Liver (tissue), 8 donors: ENCODE measurements at regions not wholly inside any gene's neighbourhood (a gene's known extent, or its start where the extent isn't known, plus 50 kb on each side); places are given as distances from the start of the nearest gene placed in this dataset.

Experiments used
- DNase-seq: peaks from one replicate; pipeline ENCODE4 v3.0.0-alpha.2; 2017; ENCODE audit warnings: low spot score
- H3K27ac ChIP-seq, 2 donors: one replicate each; pipeline ENCODE4 v1.7.0; 2013; ENCODE audit warnings: inconsistent platforms in 2 of 2, low read length in 2 of 2, control low read depth in 1 of 2, low read depth in 1 of 2, mild to moderate bottlenecking in 1 of 2
- H3K27me3 ChIP-seq, 4 donors: one replicate each; pipeline versions ENCODE4 v1.6.1 to v1.7.0; 2013; ENCODE audit warnings: low read length in 3 of 4, inconsistent platforms in 1 of 4, mild to moderate bottlenecking in 1 of 4, moderate library complexity in 1 of 4; ENCODE audit not compliant: control insufficient read depth in 4 of 4, insufficient read depth in 4 of 4
- H3K36me3 ChIP-seq, 4 donors: one replicate each; pipeline versions ENCODE4 v1.6.1 to v1.7.0; 2013; ENCODE audit warnings: low read length in 3 of 4, mild to moderate bottlenecking in 3 of 4, low read depth in 1 of 4, moderate library complexity in 1 of 4; ENCODE audit not compliant: control insufficient read depth in 4 of 4, insufficient read depth in 3 of 4
- H3K4me1 ChIP-seq, 4 donors: one replicate each; pipeline versions ENCODE4 v1.6.1 to v1.7.0; 2013; ENCODE audit warnings: low read length in 3 of 4, mild to moderate bottlenecking in 3 of 4, moderate library complexity in 1 of 4; ENCODE audit not compliant: control insufficient read depth in 4 of 4, insufficient read depth in 4 of 4
- H3K4me3 ChIP-seq, 3 donors: one replicate each; pipeline versions ENCODE4 v1.6.1 to v1.7.0; 2013; ENCODE audit warnings: low read length in 3 of 3, control low read depth in 1 of 3, low read depth in 1 of 3, mild to moderate bottlenecking in 1 of 3
- H3K9ac ChIP-seq, 2 donors: one replicate each; pipeline ENCODE4 v1.7.0; 2013; ENCODE audit warnings: low read length in 2 of 2, mild to moderate bottlenecking in 2 of 2, moderate library complexity in 2 of 2, control low read depth in 1 of 2, low read depth in 1 of 2
- H3K9me3 ChIP-seq, 4 donors: one replicate each; pipeline versions ENCODE4 v1.6.1 to v1.7.0; 2013; ENCODE audit warnings: low read length in 3 of 4; ENCODE audit not compliant: control insufficient read depth in 4 of 4
- ATF3 ChIP-seq: IDR thresholded peaks from 2 replicates; pipeline ENCODE4 v1.6.1; 2016; ENCODE audit warnings: antibody characterized with exemption
- EGR1 ChIP-seq, 2 donors: IDR thresholded peaks; 2 replicates each; pipeline ENCODE4 v1.6.1; 2016 to 2018; ENCODE audit warnings: antibody characterized with exemption in 2 of 2, low read depth in 2 of 2
- FOXA1 ChIP-seq: IDR thresholded peaks from 2 replicates; pipeline ENCODE4 v1.6.1; 2016; ENCODE audit warnings: antibody characterized with exemption
- GABPA ChIP-seq, 2 donors: IDR thresholded peaks in 1 of 2; conservative IDR thresholded peaks in 1 of 2; 2 replicates each; pipeline ENCODE4 v1.6.1; 2016; ENCODE audit warnings: antibody characterized with exemption in 2 of 2, mild to moderate bottlenecking in 1 of 2, moderate library complexity in 1 of 2
- HNF4A ChIP-seq, 2 donors: conservative IDR thresholded peaks; 2 replicates each; pipeline ENCODE4 v1.6.1; 2016; ENCODE audit warnings: antibody characterized with exemption in 2 of 2, mild to moderate bottlenecking in 2 of 2
- HNF4G ChIP-seq: IDR thresholded peaks from 2 replicates; pipeline ENCODE4 v1.6.1; 2016; ENCODE audit warnings: antibody characterized with exemption
- JUND ChIP-seq, 2 donors: IDR thresholded peaks; 2 replicates each; pipeline ENCODE4 v1.6.1; 2016; ENCODE audit warnings: antibody characterized with exemption in 2 of 2
- NR2F2 ChIP-seq: IDR thresholded peaks from 2 replicates; pipeline ENCODE4 v1.6.1; 2016; ENCODE audit warnings: antibody characterized with exemption
- RAD21 ChIP-seq, 2 donors: IDR thresholded peaks; 2 replicates each; pipeline ENCODE4 v1.6.1; 2016; ENCODE audit warnings: antibody characterized with exemption in 2 of 2, mild to moderate bottlenecking in 2 of 2
- RXRA ChIP-seq, 2 donors: IDR thresholded peaks; 2 replicates each; pipeline ENCODE4 v1.6.1; 2017 to 2018; ENCODE audit warnings: antibody characterized with exemption in 2 of 2, mild to moderate bottlenecking in 1 of 2
- SP1 ChIP-seq: IDR thresholded peaks from 2 replicates; pipeline ENCODE4 v1.6.1; 2018; ENCODE audit warnings: antibody characterized with exemption, mild to moderate bottlenecking
- TAF1 ChIP-seq: conservative IDR thresholded peaks from 2 replicates; pipeline ENCODE4 v1.6.1; 2016; ENCODE audit warnings: antibody characterized with exemption, mild to moderate bottlenecking
- YY1 ChIP-seq: IDR thresholded peaks from 2 replicates; pipeline ENCODE4 v1.6.1; 2016; ENCODE audit warnings: antibody characterized with exemption, mild to moderate bottlenecking
- WGBS: extraction: QIAGEN DNeasy Blood & Tissue Kit; methylation state at CpG from one replicate; pipeline ENCODE4 v1.1.7; 2013; 5-methylcytosine and 5-hydroxymethylcytosine counted together
- TF ChIP-seq, protein P1 (sequence below): IDR thresholded peaks from 2 replicates; pipeline ENCODE4 v1.6.1; 2016; ENCODE audit warnings: antibody characterized with exemption
- TF ChIP-seq, protein P2 (sequence below): IDR thresholded peaks from 2 replicates; pipeline ENCODE4 v1.6.1; 2016; ENCODE audit warnings: antibody characterized with exemption, mild to moderate bottlenecking
- TF ChIP-seq, protein P3 (sequence below): IDR thresholded peaks from 2 replicates; pipeline ENCODE4 v1.6.1; 2016; ENCODE audit warnings: antibody characterized with exemption
- TF ChIP-seq, protein P4 (sequence below): fragments of 150-350 bp; IDR thresholded peaks from 2 replicates; pipeline ENCODE4 v1.5.1; 2017; ENCODE audit warnings: improper control_type of control experiment, low read depth, low read length; ENCODE audit not compliant: missing input control
- donor health status: healthy.
- donor health status: healthy.
- donor health status: healthy.
- donor health status: healthy.
- donor health status: healthy.

GRCh38 chr9:13049223-13049622 lies 230.3 kb downstream of the MPDZ start:
- TF ChIP-seq RXRA (IDR thresholded peaks at IDR 0.05) (no peak), JUND (IDR thresholded peaks at IDR 0.05) (no peak), TAF1 (no peak), HNF4A (conservative IDR thresholded peaks at IDR 0.05) (no peak), SP1 (no peak), EGR1 (IDR thresholded peaks at IDR 0.05; ENCODE audit: low read depth in 2 of 2) (no peak), NR2F2 (no peak), YY1 (no peak), HNF4G (no peak), GABPA (IDR thresholded peaks at IDR 0.05 in 1 of 2, conservative IDR thresholded peaks at IDR 0.05 in 1 of 2) (no peak), ATF3 (no peak), RAD21 (IDR thresholded peaks at IDR 0.05) (no peak)
- TF ChIP-seq, protein P1, sequence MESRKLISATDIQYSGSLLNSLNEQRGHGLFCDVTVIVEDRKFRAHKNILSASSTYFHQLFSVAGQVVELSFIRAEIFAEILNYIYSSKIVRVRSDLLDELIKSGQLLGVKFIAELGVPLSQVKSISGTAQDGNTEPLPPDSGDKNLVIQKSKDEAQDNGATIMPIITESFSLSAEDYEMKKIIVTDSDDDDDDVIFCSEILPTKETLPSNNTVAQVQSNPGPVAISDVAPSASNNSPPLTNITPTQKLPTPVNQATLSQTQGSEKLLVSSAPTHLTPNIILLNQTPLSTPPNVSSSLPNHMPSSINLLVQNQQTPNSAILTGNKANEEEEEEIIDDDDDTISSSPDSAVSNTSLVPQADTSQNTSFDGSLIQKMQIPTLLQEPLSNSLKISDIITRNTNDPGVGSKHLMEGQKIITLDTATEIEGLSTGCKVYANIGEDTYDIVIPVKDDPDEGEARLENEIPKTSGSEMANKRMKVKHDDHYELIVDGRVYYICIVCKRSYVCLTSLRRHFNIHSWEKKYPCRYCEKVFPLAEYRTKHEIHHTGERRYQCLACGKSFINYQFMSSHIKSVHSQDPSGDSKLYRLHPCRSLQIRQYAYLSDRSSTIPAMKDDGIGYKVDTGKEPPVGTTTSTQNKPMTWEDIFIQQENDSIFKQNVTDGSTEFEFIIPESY: no peak
- TF ChIP-seq, protein P2, sequence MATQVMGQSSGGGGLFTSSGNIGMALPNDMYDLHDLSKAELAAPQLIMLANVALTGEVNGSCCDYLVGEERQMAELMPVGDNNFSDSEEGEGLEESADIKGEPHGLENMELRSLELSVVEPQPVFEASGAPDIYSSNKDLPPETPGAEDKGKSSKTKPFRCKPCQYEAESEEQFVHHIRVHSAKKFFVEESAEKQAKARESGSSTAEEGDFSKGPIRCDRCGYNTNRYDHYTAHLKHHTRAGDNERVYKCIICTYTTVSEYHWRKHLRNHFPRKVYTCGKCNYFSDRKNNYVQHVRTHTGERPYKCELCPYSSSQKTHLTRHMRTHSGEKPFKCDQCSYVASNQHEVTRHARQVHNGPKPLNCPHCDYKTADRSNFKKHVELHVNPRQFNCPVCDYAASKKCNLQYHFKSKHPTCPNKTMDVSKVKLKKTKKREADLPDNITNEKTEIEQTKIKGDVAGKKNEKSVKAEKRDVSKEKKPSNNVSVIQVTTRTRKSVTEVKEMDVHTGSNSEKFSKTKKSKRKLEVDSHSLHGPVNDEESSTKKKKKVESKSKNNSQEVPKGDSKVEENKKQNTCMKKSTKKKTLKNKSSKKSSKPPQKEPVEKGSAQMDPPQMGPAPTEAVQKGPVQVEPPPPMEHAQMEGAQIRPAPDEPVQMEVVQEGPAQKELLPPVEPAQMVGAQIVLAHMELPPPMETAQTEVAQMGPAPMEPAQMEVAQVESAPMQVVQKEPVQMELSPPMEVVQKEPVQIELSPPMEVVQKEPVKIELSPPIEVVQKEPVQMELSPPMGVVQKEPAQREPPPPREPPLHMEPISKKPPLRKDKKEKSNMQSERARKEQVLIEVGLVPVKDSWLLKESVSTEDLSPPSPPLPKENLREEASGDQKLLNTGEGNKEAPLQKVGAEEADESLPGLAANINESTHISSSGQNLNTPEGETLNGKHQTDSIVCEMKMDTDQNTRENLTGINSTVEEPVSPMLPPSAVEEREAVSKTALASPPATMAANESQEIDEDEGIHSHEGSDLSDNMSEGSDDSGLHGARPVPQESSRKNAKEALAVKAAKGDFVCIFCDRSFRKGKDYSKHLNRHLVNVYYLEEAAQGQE: no peak
- TF ChIP-seq, protein P3, sequence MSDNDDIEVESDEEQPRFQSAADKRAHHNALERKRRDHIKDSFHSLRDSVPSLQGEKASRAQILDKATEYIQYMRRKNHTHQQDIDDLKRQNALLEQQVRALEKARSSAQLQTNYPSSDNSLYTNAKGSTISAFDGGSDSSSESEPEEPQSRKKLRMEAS: no peak
- TF ChIP-seq, protein P4, sequence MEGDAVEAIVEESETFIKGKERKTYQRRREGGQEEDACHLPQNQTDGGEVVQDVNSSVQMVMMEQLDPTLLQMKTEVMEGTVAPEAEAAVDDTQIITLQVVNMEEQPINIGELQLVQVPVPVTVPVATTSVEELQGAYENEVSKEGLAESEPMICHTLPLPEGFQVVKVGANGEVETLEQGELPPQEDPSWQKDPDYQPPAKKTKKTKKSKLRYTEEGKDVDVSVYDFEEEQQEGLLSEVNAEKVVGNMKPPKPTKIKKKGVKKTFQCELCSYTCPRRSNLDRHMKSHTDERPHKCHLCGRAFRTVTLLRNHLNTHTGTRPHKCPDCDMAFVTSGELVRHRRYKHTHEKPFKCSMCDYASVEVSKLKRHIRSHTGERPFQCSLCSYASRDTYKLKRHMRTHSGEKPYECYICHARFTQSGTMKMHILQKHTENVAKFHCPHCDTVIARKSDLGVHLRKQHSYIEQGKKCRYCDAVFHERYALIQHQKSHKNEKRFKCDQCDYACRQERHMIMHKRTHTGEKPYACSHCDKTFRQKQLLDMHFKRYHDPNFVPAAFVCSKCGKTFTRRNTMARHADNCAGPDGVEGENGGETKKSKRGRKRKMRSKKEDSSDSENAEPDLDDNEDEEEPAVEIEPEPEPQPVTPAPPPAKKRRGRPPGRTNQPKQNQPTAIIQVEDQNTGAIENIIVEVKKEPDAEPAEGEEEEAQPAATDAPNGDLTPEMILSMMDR: no peak

DNA sequence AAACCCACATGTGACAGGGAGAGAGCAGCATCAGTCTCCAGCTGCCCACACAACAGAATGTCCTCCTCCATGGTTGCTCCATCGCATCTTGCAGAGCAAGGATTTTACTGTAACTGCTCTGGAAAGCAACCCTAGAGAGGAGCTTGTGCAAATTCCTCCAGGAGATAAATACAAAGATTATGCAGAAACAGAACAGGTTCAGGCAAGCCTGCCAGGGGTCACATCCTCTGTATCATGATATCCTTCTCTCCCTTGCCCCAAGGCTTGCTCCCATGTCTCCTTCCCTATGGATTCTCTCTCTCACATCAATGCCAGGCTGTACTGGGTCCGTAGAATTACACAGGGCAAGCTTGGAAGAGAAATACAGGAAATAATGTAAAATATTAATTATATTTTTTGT lies 226.0 kb downstream of the MPDZ start:
- TF ChIP-seq RAD21 (IDR thresholded peaks at IDR 0.05): no peak
- TF ChIP-seq FOXA1: no peak
- TF ChIP-seq HNF4G: no peak
- TF ChIP-seq YY1: no peak
- no peak for TF ChIP-seq RXRA (IDR thresholded peaks at IDR 0.05)
- no peak for TF ChIP-seq HNF4A (conservative IDR thresholded peaks at IDR 0.05)
- no peak for TF ChIP-seq ATF3
- H3K9me3 ChIP-seq: no peaks in the 10 kb centered on the region
- no peak overlapping the region for H3K27ac ChIP-seq
- no peak overlapping the region for H3K4me3 ChIP-seq
- no peaks in the 10 kb centered on the region for H3K27me3 ChIP-seq
- no peaks in the 10 kb centered on the region for H3K36me3 ChIP-seq
- DNase-seq: no peak
- WGBS: 50% methylated on average over 2 of the region's 2 CpGs
- H3K9ac ChIP-seq: no peak overlapping the region
- H3K4me1 ChIP-seq: no peaks in the 10 kb centered on the region

More at GRCh38 chr9:13049223-13049622, 230.3 kb downstream of the MPDZ start:
- no peak overlapping the region for H3K27ac ChIP-seq
- no peaks in the 10 kb centered on the region for H3K27me3 ChIP-seq
- H3K4me3 ChIP-seq: no peak overlapping the region
- 85% methylated on average over 7 of the region's 7 CpGs for WGBS
- H3K36me3 ChIP-seq: no peaks in the 10 kb centered on the region
- H3K4me1 ChIP-seq: no peaks in the 10 kb centered on the region
- H3K9ac ChIP-seq: no peak overlapping the region
- H3K9me3 ChIP-seq: no peaks in the 10 kb centered on the region
- no peak for DNase-seq
